HG02970 (cell line): ENCODE measurements at regions not wholly inside any gene's neighbourhood (a gene's known extent, or its start where the extent isn't known, plus 50 kb on each side); places are given as distances from the start of the nearest gene placed in this dataset.

Source experiments
- ATAC-seq: cut with Tn5 transposase; IDR thresholded peaks from one replicate; pipeline ENCODE4 v1.9.1; 2021; ENCODE audit warnings: mild to moderate bottlenecking, moderate library complexity, moderate number of reproducible peaks; ENCODE audit not compliant: unreplicated experiment, low FRiP score

DNA sequence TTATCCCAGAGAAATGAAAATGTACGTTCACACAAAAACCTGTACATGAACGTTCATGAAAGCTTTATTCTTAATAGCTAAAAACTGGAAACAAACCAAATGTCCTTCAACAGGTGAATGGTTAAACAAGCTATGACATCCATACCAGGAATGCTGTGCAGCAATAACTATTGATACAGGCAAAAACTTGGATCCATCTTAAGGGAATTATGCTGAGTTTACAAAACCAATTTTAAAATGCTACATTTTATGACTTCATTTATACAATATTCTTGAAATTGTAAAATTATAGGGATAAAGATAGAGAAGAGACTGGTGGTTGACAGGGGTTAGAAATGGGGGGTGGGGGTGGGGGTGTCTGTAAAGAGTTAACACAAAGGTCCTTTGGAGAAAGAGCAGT lies 280.3 kb downstream of the TGFB2 start:
- ATAC-seq = no peak

DNA sequence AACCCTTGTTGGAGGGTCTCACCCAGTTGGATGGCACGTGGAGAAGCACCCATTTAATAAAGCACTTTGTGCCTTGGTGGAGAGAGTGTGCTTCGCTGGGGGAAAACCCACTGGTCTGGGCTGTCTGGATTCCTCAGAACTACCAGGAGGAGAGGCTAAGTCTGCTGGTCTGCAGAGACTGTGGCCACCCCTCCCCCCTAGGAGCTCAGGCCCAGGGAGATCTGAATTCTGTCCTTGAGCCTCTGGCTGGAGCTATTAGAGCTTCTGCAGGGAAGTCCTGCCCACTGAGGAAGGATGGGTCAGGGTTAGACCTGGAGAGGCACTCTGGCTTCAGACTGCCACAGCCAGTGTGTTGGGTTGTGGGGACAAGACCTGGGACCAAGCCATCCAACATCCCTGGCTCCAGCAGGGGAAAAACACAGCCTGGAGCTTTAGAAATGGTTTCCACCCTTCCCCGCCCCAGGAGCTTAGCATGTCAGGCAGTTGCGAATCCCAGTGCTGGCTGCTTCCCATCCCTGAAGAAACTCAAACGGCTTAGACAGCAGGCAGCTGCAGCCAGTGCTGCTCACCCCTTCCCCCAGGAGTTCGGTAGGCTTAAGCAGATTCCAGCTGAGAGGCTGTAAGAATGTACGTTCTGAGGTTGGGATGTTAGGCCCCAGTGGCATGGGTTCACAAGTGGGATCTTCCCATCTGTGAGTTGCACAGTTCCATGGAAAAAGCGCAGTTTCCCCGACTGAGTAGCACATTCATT lies 288.3 kb downstream of the TGFB2 start:
- no peak for ATAC-seq

- ATAC-seq = no peak
These were observed 289.1 kb downstream of the TGFB2 start for GRCh38 chr1:218634212-218634611.

- no peak for ATAC-seq
These were observed 291.4 kb downstream of the TGFB2 start for GRCh38 chr1:218636548-218636947.

DNA sequence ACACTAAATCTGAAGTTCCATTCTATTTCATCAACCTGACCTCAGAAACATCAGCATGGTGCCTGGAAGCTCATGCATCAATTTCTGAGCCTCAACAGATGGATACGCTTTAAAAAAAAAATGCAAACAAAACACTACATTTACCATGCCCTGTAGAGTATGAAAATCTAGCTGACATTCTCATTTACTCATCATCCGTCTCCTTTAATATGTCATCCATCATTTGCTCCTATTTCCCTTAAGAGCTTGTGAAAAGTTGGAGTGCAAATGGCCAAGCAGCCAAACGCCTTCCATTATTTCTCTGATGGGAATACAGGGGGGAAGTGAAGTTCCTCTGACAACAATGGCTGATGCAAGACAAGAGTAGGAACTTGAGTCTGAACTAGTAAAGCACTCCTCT lies 295.0 kb downstream of the TGFB2 start:
- no peak for ATAC-seq

GRCh38 chr1:218642033-218642948 lies 297.2 kb downstream of the TGFB2 start:
- ATAC-seq = no peak

- ATAC-seq = no peak
These were observed 298.1 kb downstream of the TGFB2 start for GRCh38 chr1:218643281-218643680.

DNA sequence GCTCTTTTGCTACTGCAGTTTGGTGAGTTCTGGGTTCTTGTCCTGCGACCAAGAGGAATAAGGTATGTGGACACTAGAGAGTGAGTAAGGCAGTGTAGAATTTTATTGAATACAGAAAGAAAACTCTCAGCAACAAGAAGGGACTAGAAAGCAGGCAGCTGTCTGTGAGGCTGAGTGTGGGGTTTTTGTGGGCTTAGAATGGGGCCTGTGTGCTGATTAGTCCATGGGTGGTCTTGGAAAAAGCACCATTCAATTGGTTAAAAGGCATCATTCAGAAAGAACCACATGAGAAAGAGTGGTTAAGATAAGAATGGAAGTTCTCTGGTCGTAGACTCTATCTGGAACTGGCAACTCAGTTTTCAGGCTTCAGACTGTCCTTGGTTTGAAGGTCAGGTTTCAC lies 298.8 kb downstream of the TGFB2 start:
- no peak for ATAC-seq

DNA sequence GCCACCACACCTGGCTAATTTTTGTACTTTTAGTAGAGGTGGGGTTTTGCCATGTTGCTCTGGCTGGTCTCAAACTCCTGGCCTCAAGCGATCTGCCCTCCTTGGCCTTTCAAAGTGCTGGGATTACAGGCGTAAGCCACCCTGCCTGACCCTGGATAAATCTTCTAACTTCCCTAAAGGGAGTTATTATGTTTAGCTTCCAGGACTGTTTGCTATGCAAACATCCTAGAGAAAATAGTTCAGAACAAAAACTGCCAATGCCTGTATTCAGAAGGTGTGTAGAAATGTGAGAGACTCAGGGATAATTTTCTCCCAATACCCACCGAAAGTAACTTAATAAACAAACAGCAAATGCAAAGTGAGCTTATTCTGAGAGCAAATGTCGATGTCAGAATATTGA lies 301.2 kb downstream of the TGFB2 start:
- ATAC-seq = no peak

GRCh38 chr1:218656301-218657037 lies 311.3 kb downstream of the TGFB2 start:
- no peak for ATAC-seq

DNA sequence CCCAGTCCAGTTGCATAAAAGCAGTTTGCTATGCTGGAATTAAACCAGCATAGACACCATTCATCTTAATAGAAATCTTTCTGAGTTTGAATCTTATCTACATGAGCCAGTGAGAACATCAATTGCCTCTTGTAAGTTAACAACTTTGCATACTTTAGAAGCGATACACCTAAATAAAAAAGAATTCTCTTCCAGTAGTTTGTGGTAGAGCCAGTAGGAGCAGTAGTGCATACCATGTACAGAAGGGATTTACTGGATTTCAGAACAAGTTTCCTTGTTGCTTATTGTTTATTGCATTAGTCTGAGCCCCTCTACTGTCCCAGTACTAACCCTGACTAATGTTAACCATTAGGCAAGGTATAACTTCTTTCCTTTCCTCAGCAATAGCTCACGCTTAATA lies 313.1 kb downstream of the TGFB2 start:
- no peak for ATAC-seq

DNA sequence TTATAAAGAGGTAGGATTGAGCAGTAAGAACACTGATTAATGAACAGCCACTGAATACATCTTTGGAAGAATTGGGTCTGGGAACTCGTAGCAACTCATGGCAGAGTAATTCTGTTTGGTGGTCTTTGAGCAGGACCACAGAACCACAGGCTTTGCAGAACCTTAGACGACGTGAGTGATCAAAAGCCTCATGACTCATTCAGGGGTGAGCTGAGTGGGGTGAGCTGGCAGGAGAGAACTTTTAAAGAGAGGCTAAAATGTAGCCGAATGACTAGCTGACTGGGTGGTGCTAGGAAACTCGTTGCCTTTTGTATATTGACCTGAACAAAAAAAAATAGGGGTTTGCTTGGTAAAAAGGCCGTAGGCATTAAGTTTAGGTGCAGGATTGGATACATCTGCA lies 313.8 kb downstream of the TGFB2 start:
- no peak for ATAC-seq

DNA sequence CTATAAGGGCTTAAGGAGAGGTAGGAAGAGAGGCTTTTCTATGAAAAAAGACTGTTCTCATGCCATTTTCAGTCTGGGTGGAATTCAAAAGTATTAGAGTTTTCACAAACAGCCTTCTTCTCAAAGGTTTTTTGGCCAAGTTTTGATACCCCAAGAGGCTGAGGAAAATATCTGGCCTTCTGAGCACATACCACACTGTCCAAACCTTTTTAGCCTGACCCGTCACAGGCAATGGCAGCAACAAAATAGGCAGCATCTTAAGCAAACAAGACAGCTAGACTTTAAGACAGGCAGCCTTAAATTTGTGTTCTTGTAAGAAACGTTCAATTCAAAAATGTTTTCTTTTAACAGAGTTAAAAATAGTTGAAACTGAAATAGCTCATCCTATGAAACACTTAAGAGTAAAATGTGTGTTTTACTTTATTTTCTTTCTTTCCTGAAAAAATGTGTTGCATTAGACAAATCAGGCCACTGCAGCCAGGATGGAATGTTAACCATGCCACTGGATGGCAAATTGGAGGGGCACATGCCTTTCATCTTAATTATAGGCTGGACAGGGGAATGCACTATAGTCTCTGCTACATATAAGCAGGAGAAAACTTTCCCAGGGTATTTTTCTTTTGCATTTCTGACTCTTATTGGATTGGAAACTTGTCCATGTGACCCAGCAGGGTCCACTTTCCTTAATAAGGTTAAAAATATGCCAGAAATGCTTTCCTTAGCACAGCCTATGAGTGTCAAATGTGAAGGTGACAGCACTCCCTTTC lies 315.0 kb downstream of the TGFB2 start:
- ATAC-seq = no peak

GRCh38 chr1:218660678-218661053 lies 315.5 kb downstream of the TGFB2 start:
- ATAC-seq = no peak

DNA sequence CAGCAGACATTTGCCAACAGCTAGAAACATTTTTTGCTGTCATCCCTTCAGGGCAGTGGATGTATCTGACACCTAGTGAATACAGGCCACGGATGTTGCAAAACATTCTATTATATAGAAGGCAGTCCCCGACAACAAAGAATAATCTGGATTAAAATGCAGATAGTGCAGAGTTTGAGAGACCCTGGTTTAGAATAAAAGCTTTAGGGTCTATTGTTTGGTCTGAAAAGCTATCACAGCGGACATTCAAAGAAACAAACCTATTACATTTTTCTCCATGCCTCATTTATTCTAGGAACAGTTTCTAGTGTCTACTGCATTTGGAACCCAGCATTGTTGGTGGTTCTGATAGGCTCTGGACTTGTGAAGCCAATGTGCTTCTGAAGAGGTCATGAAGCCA lies 316.3 kb downstream of the TGFB2 start:
- no peak for ATAC-seq

GRCh38 chr1:218664385-218665170 lies 319.4 kb downstream of the TGFB2 start:
- ATAC-seq = no peak

GRCh38 chr1:218665221-218665620 lies 320.1 kb downstream of the TGFB2 start:
- ATAC-seq = no peak

DNA sequence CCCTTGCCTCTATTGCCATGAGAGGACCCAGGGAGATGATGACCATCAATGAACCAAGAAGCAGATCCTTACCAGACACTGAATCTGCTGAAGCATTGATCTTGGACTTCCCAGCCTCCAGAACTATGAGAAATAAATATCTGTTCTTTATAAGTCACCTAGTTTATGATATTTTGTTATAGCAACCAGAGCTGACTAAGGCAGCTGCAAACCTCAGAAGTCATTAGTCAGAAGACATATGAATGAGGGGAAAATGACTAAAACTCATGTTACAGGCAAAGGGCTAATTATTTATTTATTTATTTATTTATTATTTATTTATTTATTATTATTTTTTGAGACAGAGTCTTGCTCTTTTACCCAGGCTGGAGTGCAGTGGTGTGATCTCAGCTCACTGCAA lies 321.1 kb downstream of the TGFB2 start:
- ATAC-seq = no peak

- ATAC-seq = no peak
These were observed 322.8 kb downstream of the TGFB2 start for GRCh38 chr1:218667781-218668516.
